Stimulated activated CD8-positive, alpha-beta memory T cell treated with anti-CD3 and anti-CD28 coated beads, Interleukin-12 subunit alpha, Interleukin-12 subunit beta, amount 100 ng/mL, for 1 hour (primary cell): ENCODE measurements at regions not wholly inside any gene's neighbourhood (a gene's known extent, or its start where the extent isn't known, plus 50 kb on each side); places are given as distances from the start of the nearest gene placed in this dataset.

ENCODE experiments used
- DNase-seq: peaks from one replicate; pipeline ENCODE4 v3.0.0-alpha.2; 2020; ENCODE audit warnings: low read depth

DNA sequence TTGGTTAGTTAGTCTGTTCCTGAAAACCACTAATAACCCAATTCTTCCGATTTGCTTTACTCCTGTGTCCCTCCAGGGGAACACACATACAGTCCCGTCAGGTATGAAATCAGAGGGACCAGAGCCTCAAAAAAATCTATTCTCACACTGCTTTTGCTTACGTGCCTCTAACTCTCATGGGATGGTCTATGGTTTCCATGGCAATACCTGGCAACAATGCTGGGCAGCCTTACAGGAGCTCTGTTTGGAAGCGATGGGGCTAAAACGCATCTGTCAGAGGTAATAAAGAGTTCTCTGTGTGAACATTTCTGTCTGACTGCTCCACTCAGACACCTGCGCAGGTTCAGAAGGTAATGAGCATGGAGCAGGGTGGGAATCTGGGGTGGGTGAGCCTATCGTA lies 376.2 kb downstream of the GXYLT1 start:
- DNase-seq = no peak

DNA sequence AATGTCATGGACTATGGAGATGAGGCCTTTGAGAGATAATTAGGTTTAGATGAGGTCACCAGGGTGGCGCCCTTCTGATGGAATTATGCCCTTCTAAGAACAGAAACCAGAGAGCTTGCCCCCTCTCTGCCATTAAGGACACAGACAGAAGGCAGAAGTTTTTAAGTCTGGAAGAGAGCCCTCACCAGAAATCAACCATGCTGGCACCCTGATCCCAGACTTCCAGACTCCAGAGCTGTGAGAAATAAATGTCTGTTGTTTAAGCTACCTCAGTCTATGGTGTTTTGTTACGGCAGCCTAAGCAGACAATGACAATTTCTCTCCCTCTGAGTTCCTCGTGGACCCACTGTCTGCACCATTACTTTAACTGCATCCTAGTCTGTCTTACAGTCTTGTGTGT lies 382.0 kb downstream of the GXYLT1 start:
- no peak for DNase-seq

DNA sequence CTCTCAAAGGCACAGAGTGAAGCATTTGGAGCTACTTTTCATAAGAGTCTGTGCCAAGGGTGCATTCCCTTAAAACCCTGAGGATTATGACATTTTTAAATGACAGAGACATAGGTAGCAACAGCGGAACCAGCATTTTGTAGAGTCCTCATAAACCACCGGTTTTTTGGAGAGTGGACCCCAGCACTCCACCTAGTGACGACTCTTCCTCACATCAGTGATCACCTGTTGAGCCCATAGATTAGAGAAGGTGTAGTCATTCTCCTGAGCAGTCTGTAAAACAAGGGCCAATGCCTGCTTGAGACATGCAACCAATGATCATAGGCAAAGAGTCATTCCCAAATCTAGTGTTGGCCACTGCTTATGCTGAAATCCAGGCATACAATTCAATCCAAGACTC lies 399.1 kb downstream of the GXYLT1 start:
- DNase-seq = no peak

DNA sequence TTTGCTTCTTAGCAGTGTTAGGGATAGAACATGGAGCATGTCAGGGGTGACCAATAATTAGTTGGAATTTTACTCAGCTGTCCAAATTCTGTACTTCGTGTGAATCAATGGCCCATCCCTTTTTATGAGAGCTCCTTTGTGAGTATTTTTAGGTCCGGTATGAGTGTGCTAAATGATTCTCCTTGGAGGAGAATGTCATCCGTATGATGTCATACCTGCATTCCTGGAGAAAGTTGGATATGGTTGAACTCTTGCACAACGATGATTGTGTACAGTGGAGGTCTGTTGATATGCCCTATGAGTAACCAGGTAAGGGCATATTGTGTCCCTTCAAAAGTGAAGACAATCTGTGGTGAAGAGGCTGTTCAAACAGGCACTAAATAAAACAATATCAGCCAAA lies 400.8 kb downstream of the GXYLT1 start:
- no peak for DNase-seq

DNA sequence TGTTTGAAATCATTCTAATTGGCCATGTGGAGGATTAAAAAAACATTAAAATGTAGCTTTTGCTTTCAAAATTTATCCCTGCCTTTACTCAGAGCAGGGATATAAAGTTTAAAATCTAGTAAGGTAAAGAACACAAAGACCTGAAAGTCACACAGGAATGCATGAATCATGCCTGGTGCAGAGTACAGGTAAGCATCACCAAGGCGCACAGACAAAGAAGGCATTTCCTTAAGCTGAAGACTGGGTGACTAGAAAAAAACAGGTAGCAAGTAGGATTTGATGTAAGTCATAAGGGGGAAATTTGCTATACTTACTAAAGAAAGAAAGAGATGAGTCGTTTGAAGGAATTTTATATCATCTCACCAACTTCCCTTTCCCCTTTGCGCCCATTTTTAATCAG lies 405.6 kb downstream of the GXYLT1 start:
- DNase-seq = no peak

DNA sequence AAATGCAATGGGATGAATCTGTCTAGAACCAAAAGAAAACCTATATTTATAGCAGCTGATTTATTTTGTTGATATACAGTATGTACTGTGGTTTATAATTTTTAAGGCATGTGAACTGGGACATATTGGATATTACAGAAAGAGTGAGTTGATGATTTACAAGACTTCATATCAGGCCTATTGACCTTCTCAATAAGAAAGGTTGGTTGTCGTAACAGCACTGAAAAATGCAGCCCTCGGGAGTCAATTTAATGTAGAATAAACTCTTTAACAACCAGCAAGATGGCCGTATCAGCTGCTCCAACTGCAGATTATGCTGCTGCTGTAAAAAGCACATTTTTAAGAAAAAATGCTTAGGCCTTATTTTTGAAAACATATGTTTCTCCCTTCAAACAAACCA lies 407.3 kb downstream of the GXYLT1 start:
- no peak for DNase-seq

DNA sequence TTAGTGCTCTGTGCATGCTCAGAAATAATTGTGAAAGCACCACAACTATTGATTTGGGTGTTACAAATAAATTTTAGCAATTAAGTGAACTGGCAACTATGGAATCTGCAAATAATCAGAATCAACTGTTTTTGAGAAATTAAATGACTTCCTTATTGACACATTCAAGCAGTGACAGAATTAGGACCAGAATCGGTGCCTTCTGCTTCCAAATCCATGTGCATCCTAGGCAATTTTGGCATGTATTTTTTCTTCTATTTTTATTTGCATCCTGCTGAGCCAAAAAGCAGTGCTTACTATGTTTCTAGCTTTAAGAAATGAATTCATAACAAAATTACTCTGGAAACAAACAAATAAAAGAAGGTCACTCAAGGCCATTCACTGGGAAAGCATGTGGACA lies 408.2 kb downstream of the GXYLT1 start:
- no peak for DNase-seq

DNA sequence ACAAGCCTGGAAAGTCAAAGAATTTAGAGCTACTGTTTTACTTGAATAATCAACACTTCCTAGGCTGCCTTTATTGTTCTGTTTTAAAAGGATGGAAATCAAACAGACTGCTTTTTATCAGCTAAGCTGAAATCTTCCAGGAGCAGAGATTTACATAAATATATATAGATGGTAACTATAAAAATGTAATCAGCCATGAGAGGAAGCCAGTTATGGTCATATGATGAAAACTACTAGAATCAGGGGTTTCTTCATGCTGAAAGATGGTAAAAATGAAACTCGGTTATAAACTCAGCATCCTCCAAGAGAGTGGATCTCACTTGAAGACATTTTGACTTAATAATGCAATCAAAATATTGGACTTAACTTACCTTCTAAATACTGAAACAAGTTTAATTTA lies 413.0 kb downstream of the GXYLT1 start:
- DNase-seq = no peak

DNA sequence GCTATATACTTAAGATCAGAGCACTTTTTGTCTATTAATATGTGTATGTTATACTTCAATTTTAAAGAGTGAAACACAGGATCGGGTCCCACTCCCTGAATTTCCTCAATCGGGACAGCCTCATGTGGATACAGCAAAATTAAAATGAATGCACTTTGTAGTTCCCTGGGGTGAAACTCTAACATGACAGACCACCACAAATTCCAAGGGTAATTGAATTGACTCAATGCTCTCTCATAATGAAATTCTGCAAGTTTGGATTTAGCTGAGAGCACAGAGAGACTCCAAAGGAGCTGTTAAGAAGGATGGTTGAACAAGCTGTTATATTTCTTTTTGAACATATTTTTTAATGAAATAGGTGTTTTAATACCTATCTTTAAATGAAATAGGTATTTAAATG lies 413.6 kb downstream of the GXYLT1 start:
- no peak for DNase-seq

DNA sequence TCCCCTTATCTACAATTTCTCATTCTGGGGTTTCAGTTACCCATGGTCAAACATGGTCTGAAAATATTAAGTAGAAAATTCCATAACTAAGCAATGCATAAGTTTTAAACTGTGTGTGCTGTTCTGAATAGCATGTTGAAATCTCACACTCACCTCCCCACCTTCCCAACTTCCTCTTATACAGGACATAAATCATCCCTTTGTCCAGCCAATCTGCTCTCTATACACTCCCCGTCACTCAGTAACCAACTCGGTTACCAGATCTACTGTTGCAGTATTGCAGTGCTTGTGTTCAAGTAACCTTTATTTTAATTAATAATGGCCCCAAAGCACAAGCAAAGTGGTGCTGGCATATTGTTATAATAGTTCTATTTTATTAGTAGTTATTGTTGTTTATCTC lies 420.5 kb downstream of the GXYLT1 start:
- DNase-seq = no peak

DNA sequence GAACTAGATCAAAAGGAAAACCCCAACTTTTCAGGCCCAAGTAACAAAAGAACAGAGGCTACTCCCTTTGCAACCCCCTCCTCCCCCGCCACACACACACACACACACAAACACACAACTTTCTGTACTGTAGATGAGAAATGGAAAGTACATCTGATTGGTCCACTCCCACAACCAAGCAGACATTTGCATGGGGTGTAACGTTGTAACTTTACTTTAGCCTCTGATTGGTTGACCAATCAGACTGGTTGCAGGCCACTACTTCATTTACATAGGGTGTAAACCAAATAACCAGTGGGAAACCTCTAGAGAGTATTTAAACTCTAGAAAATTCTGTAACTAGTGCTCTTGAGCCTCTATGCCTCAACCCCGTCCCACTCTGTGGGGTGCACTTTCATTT lies 425.5 kb downstream of the GXYLT1 start:
- no peak for DNase-seq

DNA sequence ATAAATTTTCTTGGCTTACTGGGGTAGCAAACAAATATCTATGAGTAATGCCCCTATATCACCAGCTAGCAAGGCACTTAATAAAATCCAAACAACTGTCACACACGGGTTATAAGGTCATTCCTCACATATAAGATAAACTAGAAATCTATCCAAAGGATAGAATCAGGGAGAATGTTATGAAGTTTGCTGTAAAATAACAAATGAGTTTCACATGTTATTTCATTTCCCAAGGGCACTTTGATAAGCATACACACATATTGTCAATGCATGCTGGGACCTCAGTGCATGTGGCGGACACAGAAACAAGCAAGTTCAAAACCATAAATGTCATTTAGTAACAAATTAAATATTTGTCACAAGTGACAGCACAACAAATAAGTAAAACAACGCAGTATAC lies 429.4 kb downstream of the GXYLT1 start:
- no peak for DNase-seq

DNA sequence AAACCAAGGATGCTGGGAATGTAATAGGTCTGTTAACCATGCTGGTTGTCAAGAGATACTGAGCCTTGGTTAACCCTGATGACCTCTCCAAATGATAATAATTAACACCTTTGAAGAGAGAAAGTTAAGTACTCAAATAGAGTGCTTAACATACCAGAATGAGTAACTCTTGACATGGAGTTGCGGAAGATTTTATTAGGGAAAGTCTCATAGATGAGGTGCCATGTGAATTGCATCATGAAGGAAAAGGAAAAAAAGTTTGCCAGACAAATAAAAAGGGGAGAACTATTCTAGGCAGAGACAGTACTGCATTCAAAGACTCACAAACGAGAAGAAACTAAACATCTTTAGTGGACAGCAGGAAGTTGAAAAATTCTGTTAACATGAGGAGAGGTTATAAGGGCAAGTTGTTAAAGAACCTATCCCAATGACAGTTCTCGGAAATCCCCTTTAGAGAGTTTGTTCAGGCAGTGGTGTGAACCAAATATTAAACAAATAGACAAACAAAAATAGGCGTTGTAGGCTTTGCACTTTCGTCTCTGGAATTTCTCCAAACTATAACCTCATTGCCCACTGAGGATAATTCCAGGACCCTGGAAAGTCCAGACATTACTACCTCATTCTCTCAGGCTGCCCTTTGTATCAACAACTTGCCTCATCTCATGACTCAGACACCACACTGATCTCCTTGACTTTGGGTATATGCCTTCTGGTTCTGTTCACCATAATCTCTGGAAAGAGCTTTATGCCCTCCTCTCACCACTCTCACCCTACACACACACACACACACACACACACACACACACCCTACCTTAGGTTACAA lies 435.0 kb downstream of the GXYLT1 start:
- no peak for DNase-seq

DNA sequence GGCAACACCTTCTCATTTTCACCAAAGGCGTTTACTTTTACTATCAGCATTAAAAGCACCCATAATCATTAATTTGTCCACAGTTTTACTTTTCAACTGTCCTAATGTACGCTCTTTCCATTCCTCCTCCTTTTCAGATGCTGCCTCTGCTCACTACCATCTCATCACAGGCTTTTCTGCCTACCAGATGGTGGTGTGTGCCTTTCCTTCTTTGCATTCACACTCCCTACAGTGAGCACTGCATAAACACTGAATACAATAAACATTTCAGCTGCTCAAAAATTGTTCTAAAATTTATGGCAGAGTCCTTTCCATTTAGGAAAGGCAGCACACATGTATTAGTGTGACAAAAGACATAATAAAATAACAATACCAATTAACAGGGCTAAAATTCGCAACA lies 435.7 kb downstream of the GXYLT1 start:
- DNase-seq = no peak

DNA sequence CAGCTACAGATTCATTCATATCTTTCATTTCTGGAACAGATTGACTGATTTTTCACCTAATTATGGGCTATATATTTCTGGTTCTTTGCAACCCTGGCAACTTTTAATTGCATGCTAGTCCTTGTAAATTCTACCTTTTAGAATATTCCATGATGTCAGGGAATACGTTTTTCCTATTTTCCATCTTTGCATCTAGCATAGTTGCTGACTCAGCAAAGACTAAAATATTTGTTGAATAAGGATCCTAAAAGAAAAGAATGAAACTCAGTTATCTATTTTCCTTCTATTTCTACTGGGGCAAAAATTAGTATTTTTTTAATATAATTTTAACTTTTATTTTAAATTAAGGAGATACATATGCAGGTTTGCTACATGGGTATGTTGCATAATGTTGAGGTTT lies 438.3 kb downstream of the GXYLT1 start:
- DNase-seq = no peak

DNA sequence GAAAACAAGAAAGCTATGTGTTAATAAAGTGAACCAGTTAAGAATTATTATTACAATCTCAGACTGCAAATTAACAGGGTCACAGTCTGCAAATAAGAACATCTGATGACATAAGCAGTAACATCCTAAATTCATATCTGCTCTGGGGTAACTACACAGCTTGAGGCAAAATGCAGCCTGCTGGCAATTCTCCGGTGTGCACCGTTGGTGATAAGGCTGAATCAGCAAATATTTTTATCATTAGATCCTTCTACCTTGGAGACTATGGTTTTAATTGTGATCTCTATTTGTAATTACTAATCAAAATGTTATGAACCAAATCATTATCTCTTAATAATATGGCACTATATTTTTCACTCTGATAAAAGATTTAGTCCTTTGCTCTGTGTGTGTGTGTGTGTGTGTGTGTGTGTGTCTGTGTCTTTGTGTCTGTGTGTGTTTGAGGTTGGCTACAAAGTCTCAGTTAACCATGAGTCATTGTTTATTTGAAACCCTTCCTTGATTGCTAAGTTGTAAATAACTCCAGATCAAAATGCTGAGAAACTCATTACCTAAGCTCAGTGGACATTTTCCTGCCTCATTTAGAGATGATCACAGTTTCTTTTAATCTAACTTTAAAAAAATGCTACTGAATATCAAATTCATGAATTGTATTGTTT lies 442.6 kb downstream of the GXYLT1 start:
- no peak for DNase-seq

DNA sequence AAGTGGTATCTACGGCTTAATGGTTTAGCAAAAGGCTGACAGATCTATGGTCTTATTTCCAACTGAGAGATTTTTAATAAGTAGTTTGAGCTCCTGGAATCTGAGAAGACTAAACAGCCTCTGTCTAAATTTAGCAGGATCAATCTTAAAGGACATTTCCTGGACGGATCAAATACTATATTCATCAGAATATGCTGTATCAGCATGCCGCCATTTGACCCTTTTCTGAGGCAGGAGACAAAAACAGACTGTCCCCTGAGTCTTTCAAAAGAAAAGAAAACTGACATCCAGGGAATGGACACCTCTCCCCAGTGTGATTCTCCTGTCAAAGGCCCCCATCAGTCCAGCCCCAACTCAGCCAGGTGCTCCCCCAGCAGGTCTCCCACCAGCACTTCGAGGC lies 443.7 kb downstream of the GXYLT1 start:
- DNase-seq = no peak

DNA sequence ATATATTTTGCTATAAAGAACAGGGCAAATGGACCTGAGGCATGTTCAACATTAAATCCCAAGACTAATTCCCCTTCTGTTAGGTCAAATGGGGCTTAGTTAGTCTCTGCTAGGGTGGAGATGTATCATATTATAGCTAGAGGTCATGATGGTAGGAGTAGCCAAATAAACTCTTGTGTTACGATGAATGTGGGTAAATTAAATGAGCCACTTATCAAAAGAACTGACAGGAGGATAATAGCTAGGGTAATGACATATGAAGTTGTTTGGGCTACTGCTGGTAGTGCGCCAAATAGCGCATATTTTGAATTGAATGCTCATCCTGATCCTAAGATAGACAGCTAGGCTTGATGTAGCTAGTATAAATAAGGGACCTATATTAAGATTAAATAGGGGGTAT lies 445.0 kb downstream of the GXYLT1 start:
- DNase-seq = no peak

DNA sequence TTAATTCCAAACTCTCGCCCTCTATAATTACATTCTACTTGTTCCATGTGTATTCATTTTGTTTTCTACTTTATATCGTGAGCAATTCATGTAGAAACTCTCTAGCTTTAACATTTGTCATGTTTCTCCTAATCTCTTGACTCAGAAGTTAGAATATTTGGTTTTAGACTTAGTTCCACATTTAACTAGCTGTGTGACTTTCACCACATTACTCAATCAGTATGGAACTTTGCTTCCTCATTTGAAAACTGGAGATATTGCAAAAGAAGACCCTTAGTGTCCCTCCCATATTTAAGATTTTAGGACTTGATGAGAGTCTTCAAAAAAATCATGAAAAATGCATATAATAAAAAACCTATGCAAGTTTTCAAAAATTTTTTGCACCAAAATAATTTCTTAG lies 447.5 kb downstream of the GXYLT1 start:
- no peak for DNase-seq

DNA sequence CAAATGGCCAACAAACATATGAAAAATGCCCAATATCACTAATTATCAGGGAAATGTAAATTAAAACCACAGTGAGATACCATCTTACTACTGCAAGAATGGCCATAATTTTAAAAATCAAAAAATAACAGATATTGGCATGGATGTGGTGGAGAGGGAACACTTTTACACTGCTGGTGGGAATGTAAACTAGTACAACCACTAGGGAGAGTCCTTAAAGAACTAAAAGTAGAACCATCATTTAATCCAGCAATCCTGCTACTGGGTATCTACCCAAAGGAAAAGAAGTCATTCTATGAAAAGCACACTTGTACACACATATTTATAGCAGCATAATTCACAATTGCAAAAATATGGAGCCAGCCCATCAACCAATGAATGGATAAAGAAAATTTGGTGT lies 459.7 kb downstream of the GXYLT1 start:
- DNase-seq = no peak

DNA sequence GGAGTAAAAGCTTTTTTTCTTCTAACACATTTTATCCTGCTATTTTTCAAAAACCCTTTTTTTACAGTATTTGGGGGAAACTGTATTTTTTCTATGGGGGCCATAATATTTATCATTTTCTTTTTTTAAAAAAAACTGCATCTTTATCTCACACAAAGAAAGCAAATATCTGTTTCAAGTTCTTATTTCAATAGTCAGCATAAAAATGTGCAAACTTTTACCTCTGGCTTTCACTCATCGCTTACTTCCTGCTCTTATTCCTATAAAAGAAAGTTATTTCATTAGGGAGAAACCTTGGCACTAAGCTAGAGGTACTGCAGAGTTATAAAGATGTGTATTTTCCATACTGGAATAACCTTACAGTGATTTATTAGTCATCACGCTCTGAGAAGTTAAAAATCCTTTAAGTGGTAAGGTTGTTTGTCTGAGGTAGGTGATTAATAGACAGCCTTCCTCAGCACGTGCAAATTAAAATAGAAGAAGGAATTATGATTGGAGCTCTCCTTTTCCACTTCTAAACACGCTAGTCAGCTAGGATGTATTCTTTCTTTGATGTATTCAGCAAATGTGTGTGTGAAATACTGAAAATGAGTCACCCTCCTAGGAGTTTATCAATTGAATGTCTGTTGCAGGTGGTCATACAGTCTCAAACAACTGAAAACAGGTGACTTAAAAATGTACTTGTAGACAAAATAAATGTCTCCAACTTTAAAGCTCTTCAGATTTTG lies 461.0 kb downstream of the GXYLT1 start:
- no peak for DNase-seq

DNA sequence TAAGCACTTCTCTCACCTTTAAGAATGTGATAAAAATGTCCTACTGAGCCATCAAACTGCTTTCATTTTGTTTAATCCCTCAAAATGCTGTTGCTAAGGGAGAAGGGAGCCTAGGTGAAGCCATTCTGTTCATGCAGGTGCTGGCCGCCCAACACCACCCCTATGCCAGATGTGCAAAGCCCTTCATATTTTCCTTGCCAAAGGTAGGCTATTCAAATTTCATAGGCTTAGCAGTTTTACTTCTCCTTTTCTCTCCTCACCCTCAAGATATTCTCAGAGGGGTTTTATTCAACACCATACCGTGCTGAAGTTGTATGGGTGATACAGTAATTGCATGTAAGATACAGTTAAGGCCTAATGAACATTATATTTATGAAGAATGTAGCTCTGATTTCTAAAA lies 461.7 kb downstream of the GXYLT1 start:
- DNase-seq = no peak

DNA sequence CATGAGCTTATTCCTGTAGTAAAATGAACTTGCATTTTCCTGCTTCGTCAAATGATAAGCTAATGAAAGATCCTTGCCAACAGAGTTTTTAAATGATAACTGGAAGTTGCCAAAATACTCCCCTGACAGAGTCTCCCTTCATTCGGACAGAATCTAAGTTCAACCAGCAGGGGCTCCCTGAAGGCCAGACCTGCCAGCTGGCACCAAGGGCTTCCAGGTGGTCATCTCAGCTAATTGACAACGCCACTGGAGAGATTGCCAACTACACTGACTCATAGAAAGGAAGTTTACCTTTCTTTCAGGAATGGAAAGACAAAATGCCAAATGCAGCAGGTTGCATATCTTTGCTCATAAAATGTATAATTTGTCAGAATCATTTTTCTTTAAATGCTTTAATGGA lies 462.8 kb downstream of the GXYLT1 start:
- DNase-seq = no peak
